Thymus (tissue), 11 donors: ENCODE measurements at regions not wholly inside any gene's neighbourhood (a gene's known extent, or its start where the extent isn't known, plus 50 kb on each side); places are given as distances from the start of the nearest gene placed in this dataset.
"Not testable (repeated sequence)": the region's sequence is repeated elsewhere in the genome, so short reads cannot be mapped to it uniquely, and the experiment has no call there.

Experiments
- DNase-seq, 9 donors: peaks; one replicate each; pipeline ENCODE4 v3.0.0-alpha.2; 2013; ENCODE audit warnings: low spot score in 9 of 9, low read depth in 6 of 9, missing footprints in 1 of 9
- H3K27ac ChIP-seq, 2 donors: one replicate each; pipeline ENCODE4 v1.5.1; 2013; ENCODE audit warnings: control low read depth in 1 of 2, low read depth in 1 of 2, low read length in 1 of 2, mild to moderate bottlenecking in 1 of 2, moderate library complexity in 1 of 2
- H3K27me3 ChIP-seq, 2 donors: one replicate each; pipeline ENCODE4 v1.5.1; 2013; ENCODE audit warnings: low read length in 1 of 2; ENCODE audit not compliant: control insufficient read depth in 2 of 2, insufficient read depth in 1 of 2
- H3K36me3 ChIP-seq, 2 donors: one replicate each; pipeline ENCODE4 v1.5.1; 2013; ENCODE audit warnings: low read length in 1 of 2, mild to moderate bottlenecking in 1 of 2, moderate library complexity in 1 of 2; ENCODE audit not compliant: control insufficient read depth in 2 of 2, insufficient read depth in 2 of 2
- H3K4me1 ChIP-seq, 2 donors: one replicate each; pipeline ENCODE4 v1.5.1; 2013; ENCODE audit warnings: low read length in 2 of 2; ENCODE audit not compliant: control insufficient read depth in 2 of 2, insufficient read depth in 2 of 2
- H3K4me3 ChIP-seq, 2 donors: one replicate each; pipeline ENCODE4 v1.5.1; 2013; ENCODE audit warnings: low read length in 2 of 2, control low read depth in 1 of 2, mild to moderate bottlenecking in 1 of 2
- H3K9me3 ChIP-seq, 2 donors: one replicate each; pipeline ENCODE4 v1.5.1; 2013; ENCODE audit warnings: low read length in 1 of 2, mild to moderate bottlenecking in 1 of 2; ENCODE audit not compliant: control insufficient read depth in 2 of 2, insufficient read depth in 1 of 2
- WGBS: extraction: QIAGEN DNeasy Blood & Tissue Kit; methylation state at CpG from one replicate; pipeline ENCODE4 v1.1.7; 2013; 5-methylcytosine and 5-hydroxymethylcytosine counted together
- donor health status: healthy.

- H3K4me3 ChIP-seq, H3K27me3 ChIP-seq, H3K36me3 ChIP-seq, H3K27ac ChIP-seq, H3K4me1 ChIP-seq, DNase-seq, H3K9me3 ChIP-seq: not testable (repeated sequence)
- 98% methylated on average over 31 of the region's 31 CpGs for WGBS
Observed at GRCh38 chr15:69567238-69567760, 114.7 kb downstream of the RPLP1 start.

- Histone ChIP-seq H3K36me3 (no peaks in the 10 kb centered on the region), H3K9me3 (no peaks in the 10 kb centered on the region), H3K4me3 (no peak overlapping the region), H3K27ac (no peak overlapping the region), H3K4me1 (no peaks in the 10 kb centered on the region), H3K27me3 (no peaks in the 10 kb centered on the region)
- no peak for DNase-seq
- 91% methylated on average over 8 of the region's 8 CpGs for WGBS
Observed at GRCh38 chr15:69568173-69569009, 115.8 kb downstream of the RPLP1 start.

DNA sequence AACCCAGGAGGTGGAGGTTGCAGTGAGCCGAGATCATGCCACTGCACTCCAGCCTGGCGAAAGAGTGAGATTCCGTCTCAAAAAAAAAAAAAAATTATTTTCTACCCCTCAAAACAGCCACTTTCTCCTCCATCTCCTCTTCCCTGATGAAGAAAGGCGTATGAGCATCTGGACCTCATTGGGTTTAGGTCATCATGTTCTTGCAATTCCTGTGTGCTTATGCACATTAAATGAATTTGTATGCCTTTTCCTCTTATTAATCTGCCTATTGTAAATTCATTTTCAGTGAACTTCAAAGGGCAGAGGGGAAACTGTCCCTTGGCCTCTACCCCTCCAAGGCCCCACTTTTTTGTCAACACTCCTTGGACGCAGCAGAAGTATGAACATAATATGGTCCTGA is 117.8 kb downstream of the RPLP1 start:
- WGBS: 83% methylated on average over 5 of the region's 5 CpGs
- no peaks in the 10 kb centered on the region for H3K9me3 ChIP-seq
- H3K4me1 ChIP-seq: peaks cover 0 to 3% of the 10 kb centered on the region in 2 donors
- DNase-seq: no peak
- H3K4me3 ChIP-seq: no peak overlapping the region
- H3K27me3 ChIP-seq: no peaks in the 10 kb centered on the region
- no peak overlapping the region for H3K27ac ChIP-seq
- no peaks in the 10 kb centered on the region for H3K36me3 ChIP-seq

GRCh38 chr15:69570997-69571396 is 118.4 kb downstream of the RPLP1 start:
- 98% methylated on average over 5 of the region's 5 CpGs for WGBS
- no peaks in the 10 kb centered on the region for H3K9me3 ChIP-seq

DNA sequence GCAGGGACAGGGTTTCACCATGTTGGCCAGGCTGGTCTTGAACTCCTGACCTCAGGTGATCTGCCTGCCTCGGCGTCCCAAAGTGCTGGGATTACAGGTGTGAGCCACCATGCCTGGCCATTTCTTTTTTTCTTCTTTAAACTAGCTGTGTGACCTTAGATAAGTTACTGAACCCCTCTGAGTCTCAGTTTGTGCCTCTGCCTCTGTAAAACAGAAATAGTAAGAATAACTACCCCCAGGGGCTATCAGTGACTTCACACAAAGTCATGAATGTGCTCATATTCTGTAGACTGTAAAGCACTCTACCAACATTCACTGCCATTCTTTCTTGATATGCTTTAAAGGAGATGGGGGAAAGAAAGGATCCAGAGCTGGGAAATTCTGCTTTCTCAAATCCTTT is 120.7 kb downstream of the RPLP1 start:
- not testable (repeated sequence) for H3K36me3 ChIP-seq, H3K27ac ChIP-seq, H3K27me3 ChIP-seq, H3K9me3 ChIP-seq, DNase-seq, H3K4me3 ChIP-seq
- H3K4me1 ChIP-seq: peaks cover 0 to 18% of the 10 kb centered on the region in 2 donors
- 94% methylated on average over 2 of the region's 2 CpGs for WGBS

More at GRCh38 chr15:69570997-69571396, 118.4 kb downstream of the RPLP1 start:
- Histone ChIP-seq H3K27ac (no peak overlapping the region), H3K4me3 (no peak overlapping the region), H3K36me3 (no peaks in the 10 kb centered on the region), H3K27me3 (no peaks in the 10 kb centered on the region), H3K4me1 (peaks cover 0 to 3% of the 10 kb centered on the region in 2 donors)
- DNase-seq: no peak

DNA sequence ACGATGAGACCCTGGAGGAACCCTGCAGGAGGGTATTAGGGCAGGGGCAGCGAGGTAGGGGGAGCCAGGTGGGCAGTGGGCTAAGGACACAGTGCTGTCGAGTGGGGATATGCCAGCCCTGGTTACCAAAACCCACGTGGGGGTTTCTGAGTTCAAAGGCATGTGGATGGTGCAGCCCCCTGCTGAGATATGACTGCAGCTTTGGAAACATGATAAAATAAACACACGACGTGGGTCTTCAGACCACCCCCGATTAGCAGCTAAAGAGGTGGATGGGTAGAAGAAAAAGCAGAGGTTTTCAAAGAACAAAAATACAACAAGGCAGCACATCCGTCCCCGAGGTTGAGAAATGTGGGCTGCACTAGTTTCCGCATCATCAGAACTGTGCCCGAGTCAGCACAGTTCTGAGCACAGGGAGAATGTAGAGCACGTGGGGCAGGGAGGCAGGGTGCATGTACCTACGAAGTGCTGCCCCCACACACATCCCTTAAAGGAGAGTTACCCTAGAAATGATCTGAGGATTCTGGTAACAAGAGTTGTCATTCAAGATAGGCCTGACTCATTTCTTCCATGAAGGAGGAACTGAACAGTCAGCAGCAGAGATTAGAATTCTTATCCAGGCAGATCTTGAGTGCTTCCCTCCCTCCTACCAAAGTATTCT is 121.3 kb downstream of the RPLP1 start:
- Histone ChIP-seq H3K4me1 (peaks cover 0 to 18% of the 10 kb centered on the region in 2 donors), H3K4me3 (no peak overlapping the region), H3K9me3 (no peaks in the 10 kb centered on the region), H3K36me3 (no peaks in the 10 kb centered on the region), H3K27ac (no peak overlapping the region), H3K27me3 (no peaks in the 10 kb centered on the region)
- DNase-seq: peak in 2 of 9 donors; percentile 8 to 29
- WGBS: 87% methylated on average over 13 of the region's 13 CpGs

DNA sequence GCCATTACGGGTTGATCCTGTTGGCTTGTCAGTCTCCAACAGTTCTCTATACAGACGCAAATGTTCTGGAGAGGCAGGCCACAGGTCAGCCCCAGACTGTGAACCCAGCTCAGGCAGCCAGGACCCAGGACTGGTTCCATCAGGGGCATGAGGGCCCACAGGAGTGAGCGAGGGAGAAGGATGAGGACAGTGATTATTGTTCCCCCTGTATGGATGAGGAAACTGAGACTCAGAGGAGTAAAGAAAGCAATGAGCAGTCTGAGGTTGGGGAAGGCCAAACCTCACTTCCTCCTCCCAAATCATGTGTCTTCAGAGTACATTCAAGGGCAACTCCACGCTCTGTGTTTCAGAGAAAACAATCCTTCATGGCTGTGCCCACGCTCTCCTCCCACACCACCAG is 121.9 kb downstream of the RPLP1 start:
- H3K9me3 ChIP-seq: no peaks in the 10 kb centered on the region
- WGBS: 87% methylated on average over 5 of the region's 5 CpGs
- DNase-seq: no peak
- H3K27ac ChIP-seq: no peak overlapping the region
- no peaks in the 10 kb centered on the region for H3K27me3 ChIP-seq
- no peaks in the 10 kb centered on the region for H3K36me3 ChIP-seq
- H3K4me1 ChIP-seq: peaks cover 0 to 18% of the 10 kb centered on the region in 2 donors
- H3K4me3 ChIP-seq: no peak overlapping the region

DNA sequence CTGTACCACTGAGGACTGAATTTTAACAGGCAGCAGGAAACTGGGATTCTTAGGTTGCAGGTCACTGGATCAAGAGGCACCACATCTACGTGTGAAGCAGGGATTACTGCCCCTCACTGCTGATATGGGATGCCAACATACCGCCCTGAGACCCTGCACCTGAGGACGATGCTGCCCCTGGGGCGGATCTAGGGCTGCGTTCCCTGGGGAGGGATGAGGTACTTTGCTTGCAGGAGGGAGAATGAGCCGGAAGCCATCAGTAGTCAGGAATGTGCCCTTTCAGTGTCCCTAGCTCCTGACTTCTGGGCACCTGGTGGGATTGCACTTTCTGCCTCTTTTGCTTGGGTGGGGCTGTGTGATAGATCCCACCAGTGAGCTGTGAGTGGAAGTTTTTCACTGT is 122.8 kb downstream of the RPLP1 start:
- no peak for DNase-seq
- H3K27me3 ChIP-seq: no peaks in the 10 kb centered on the region
- no peaks in the 10 kb centered on the region for H3K9me3 ChIP-seq
- H3K4me1 ChIP-seq: peaks cover 0 to 18% of the 10 kb centered on the region in 2 donors
- H3K27ac ChIP-seq: no peak overlapping the region
- no peaks in the 10 kb centered on the region for H3K36me3 ChIP-seq
- 94% methylated on average over 6 of the region's 6 CpGs for WGBS
- no peak overlapping the region for H3K4me3 ChIP-seq

GRCh38 chr15:69576035-69576526 is 123.5 kb downstream of the RPLP1 start:
- H3K9me3 ChIP-seq: no peaks in the 10 kb centered on the region
- H3K4me3 ChIP-seq: no peak overlapping the region
- H3K36me3 ChIP-seq: no peaks in the 10 kb centered on the region
- H3K27me3 ChIP-seq: no peaks in the 10 kb centered on the region
- 4% methylated on average over 3 of the region's 3 CpGs for WGBS
- DNase-seq: peak in 8 of 9 donors; percentile 23 to 71 (median 34)
- peaks cover 0 to 18% of the 10 kb centered on the region in 2 donors for H3K4me1 ChIP-seq
- no peak overlapping the region for H3K27ac ChIP-seq
